ENCODE measurements at regions not wholly inside any gene's neighbourhood (a gene's known extent, or its start where the extent isn't known, plus 50 kb on each side); places are given as distances from the start of the nearest gene placed in this dataset.

- no peak for TF ChIP-seq CTCF (IDR thresholded peaks at IDR 0.05; ENCODE audit: low read depth, low read length, missing control alignments)
- DNase-seq (ENCODE audit: low read depth) = no peak
- in situ Hi-C loops (cut with HindIII; ENCODE audit: low sequenced_read_pairs) = no loop called here
- H3K4me3 ChIP-seq (ENCODE audit: low read depth, low read length) = no peak overlapping the region
Observed at GRCh38 chr13:62305756-62306155, 890.1 kb upstream of the PCDH20 start.

GRCh38 chr13:62302341-62302740 is 886.7 kb upstream of the PCDH20 start:
- H3K4me3 ChIP-seq (ENCODE audit: low read depth, low read length) = no peak overlapping the region
- TF ChIP-seq CTCF (IDR thresholded peaks at IDR 0.05; ENCODE audit: low read depth, low read length, missing control alignments) = no peak
- no peak for DNase-seq (ENCODE audit: low read depth)
- in situ Hi-C loops (cut with HindIII; ENCODE audit: low sequenced_read_pairs) = no loop called here

GRCh38 chr13:62299988-62300387 is 884.3 kb upstream of the PCDH20 start:
- H3K4me3 ChIP-seq (ENCODE audit: low read depth, low read length) = no peak overlapping the region
- DNase-seq (ENCODE audit: low read depth) = no peak
- no peak for TF ChIP-seq CTCF (IDR thresholded peaks at IDR 0.05; ENCODE audit: low read depth, low read length, missing control alignments)
- in situ Hi-C loops (cut with HindIII; ENCODE audit: low sequenced_read_pairs) = no loop called here

DNA sequence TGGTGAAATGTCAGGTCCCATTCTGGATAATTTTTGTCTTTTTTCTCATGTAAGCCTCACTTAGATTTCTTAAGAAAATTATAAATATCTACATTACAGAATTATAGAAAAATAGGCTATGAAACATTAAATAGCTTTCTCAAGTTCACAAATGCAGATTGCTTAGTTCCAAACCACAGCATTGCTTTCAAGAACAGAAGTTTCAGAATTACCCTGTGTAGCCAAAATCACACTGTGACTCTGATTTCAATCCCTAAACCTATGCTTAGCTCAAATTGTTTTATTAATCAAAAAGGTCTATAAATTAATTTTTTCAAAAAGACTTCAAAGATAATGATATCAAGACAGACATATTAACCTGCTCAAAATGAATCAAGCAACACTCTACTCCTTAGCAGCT is 881.2 kb upstream of the PCDH20 start:
- in situ Hi-C loops (cut with HindIII; ENCODE audit: low sequenced_read_pairs) = no loop called here

DNA sequence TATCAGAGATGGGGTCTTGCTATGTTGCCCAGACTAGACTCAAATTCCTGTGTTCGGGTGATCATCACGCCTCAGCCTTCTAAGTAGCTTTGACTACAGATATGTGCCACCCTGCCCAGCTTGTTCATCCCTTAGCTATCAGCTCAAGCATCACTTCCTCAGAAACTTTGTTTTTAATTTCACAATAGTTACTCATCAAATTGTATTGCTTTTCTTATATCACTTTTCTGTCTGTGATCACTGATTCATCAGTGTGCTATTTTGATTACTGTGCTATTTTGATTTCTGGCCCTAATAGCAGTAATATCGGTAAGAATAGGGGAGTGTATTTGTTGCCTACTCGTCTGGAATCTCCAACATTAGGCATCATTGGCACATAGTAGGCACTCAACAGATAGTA is 878.6 kb upstream of the PCDH20 start:
- in situ Hi-C loops (cut with HindIII; ENCODE audit: low sequenced_read_pairs) = no loop called here
- DNase-seq (ENCODE audit: low read depth) = no peak
- no peak overlapping the region for H3K4me3 ChIP-seq (ENCODE audit: low read depth, low read length)
- no peak for TF ChIP-seq CTCF (IDR thresholded peaks at IDR 0.05; ENCODE audit: low read depth, low read length, missing control alignments)

More for the DNA sequence above, 881.2 kb upstream of the PCDH20 start:
- no peak for DNase-seq (ENCODE audit: low read depth)
- no peak overlapping the region for H3K4me3 ChIP-seq (ENCODE audit: low read depth, low read length)
- no peak for TF ChIP-seq CTCF (IDR thresholded peaks at IDR 0.05; ENCODE audit: low read depth, low read length, missing control alignments)

GRCh38 chr13:62292714-62293480 is 877.2 kb upstream of the PCDH20 start:
- in situ Hi-C loops (cut with HindIII; ENCODE audit: low sequenced_read_pairs) = no loop called here
- no peak for TF ChIP-seq CTCF (IDR thresholded peaks at IDR 0.05; ENCODE audit: low read depth, low read length, missing control alignments)
- no peak overlapping the region for H3K4me3 ChIP-seq (ENCODE audit: low read depth, low read length)
- DNase-seq (ENCODE audit: low read depth) = no peak
